Psoas muscle (tissue), 7 donors: ENCODE measurements at regions not wholly inside any gene's neighbourhood (a gene's known extent, or its start where the extent isn't known, plus 50 kb on each side); places are given as distances from the start of the nearest gene placed in this dataset.

Experiments used
- ATAC-seq, 4 donors: fragments of 200-7000 bp; cut with Tn5 transposase; one replicate each; pipeline ENCODE4 v1.9.1; 2020; ENCODE audit warnings: moderate library complexity in 3 of 4, mild to moderate bottlenecking in 2 of 4
- DNase-seq, 2 donors: peaks; one replicate each; pipeline ENCODE4 v3.0.0-alpha.2; 2020
- H3K27ac ChIP-seq: fragments of 200-600 bp; one replicate; pipeline ENCODE4 v1.8.0; 2022
- H3K27me3 ChIP-seq, 3 donors: fragments of 200-600 bp in 1 of 3; one replicate each; pipeline versions ENCODE4 v1.6.1 to v1.8.0; 2013 to 2022; ENCODE audit warnings: low read length in 2 of 3, mild to moderate bottlenecking in 2 of 3, moderate library complexity in 1 of 3; ENCODE audit not compliant: insufficient read depth in 3 of 3
- H3K36me3 ChIP-seq, 2 donors: fragments of 200-600 bp in 1 of 2; one replicate each; pipeline versions ENCODE4 v1.6.1 to v1.8.0; 2013 to 2022; ENCODE audit warnings: low read depth in 1 of 2, mild to moderate bottlenecking in 1 of 2, moderate library complexity in 1 of 2; ENCODE audit not compliant: insufficient read depth in 1 of 2
- H3K4me1 ChIP-seq: fragments of 200-600 bp; one replicate; pipeline ENCODE4 v1.8.0; 2022
- H3K4me3 ChIP-seq: fragments of 200-600 bp; one replicate; pipeline ENCODE4 v1.8.0; 2022; ENCODE audit warnings: mild to moderate bottlenecking
- H3K9me3 ChIP-seq: fragments of 200-600 bp; one replicate; pipeline ENCODE4 v1.8.0; 2022
- CTCF ChIP-seq: fragments of 200-600 bp; IDR thresholded peaks from one replicate; pipeline ENCODE4 v1.8.0; 2022; ENCODE audit warnings: antibody characterized with exemption
- WGBS, 3 donors: extraction: QIAGEN DNeasy Blood & Tissue Kit; methylation state at CpG; one replicate each; pipeline versions ENCODE4 v1.1.6 to v1.1.7; 2013; 5-methylcytosine and 5-hydroxymethylcytosine counted together
- intact Hi-C, 2 donors: fragments of 100-400 bp; cut with DNase I; formaldehyde crosslinking; loops; one replicate each; pipeline versions ENCODE4 v1.11.0 to v1.14.2; 2022
- donor health status: healthy with polysubstance abuse.
- donor health status: DM: no; HTN: no; CAD: no; lungs with moderate emphysema.
- donor health status: Bipolar disorder and iron deficiency.
- donor health status: healthy.
- donor health status: DM: yes; HTN: yes; CAD: no.
- donor health status: DM: no; HTN: no; CAD: no.
- donor health status: DM: yes; HTN: yes; CAD: no.

GRCh38 chr2:8259841-8260178 lies 422.0 kb upstream of the ID2 start:
- Histone ChIP-seq H3K4me1 (no peaks in the 10 kb centered on the region), H3K9me3 (no peaks in the 10 kb centered on the region), H3K4me3 (no peak overlapping the region), H3K27me3 (no peaks in the 10 kb centered on the region), H3K36me3 (no peaks in the 10 kb centered on the region), H3K27ac (no peak overlapping the region)
- intact Hi-C loops: no loop called here
- DNase-seq (no peak), ATAC-seq (no peak)
- no peak for TF ChIP-seq CTCF
- WGBS, 3 donors: 83 to 92% (median 84%) methylated on average over 5 of the region's 5 CpGs

GRCh38 chr2:8260213-8260612 lies 421.6 kb upstream of the ID2 start:
- Histone ChIP-seq H3K27me3 (no peaks in the 10 kb centered on the region), H3K4me1 (no peaks in the 10 kb centered on the region), H3K9me3 (no peaks in the 10 kb centered on the region), H3K36me3 (no peaks in the 10 kb centered on the region), H3K4me3 (no peak overlapping the region), H3K27ac (no peak overlapping the region)
- DNase-seq (no peak), ATAC-seq (no peak)
- TF ChIP-seq CTCF: no peak
- intact Hi-C loops: no loop called here
- WGBS, 3 donors: 85 to 92% (median 86%) methylated on average over 11 of the region's 11 CpGs

GRCh38 chr2:8263901-8264300 lies 418.0 kb upstream of the ID2 start:
- Histone ChIP-seq H3K4me1 (no peaks in the 10 kb centered on the region), H3K4me3 (no peak overlapping the region), H3K9me3 (no peaks in the 10 kb centered on the region), H3K27ac (no peak overlapping the region), H3K36me3 (no peaks in the 10 kb centered on the region), H3K27me3 (no peaks in the 10 kb centered on the region)
- no peak for DNase-seq
- no peak for ATAC-seq
- WGBS, 3 donors: 64 to 70% (median 67%) methylated on average over 4 of the region's 4 CpGs
- TF ChIP-seq CTCF: no peak
- intact Hi-C loops: no loop called here

GRCh38 chr2:8264981-8265380 lies 416.9 kb upstream of the ID2 start:
- intact Hi-C loops: no loop called here
- DNase-seq: no peak
- TF ChIP-seq CTCF: no peak
- 94 to 97% (median 96%) methylated on average over 3 of the region's 3 CpGs for WGBS, 3 donors
- ATAC-seq: no peak
- no peak overlapping the region for H3K27ac ChIP-seq
- no peaks in the 10 kb centered on the region for H3K9me3 ChIP-seq
- H3K36me3 ChIP-seq: no peaks in the 10 kb centered on the region
- no peak overlapping the region for H3K4me3 ChIP-seq
- no peaks in the 10 kb centered on the region for H3K27me3 ChIP-seq
- H3K4me1 ChIP-seq: no peaks in the 10 kb centered on the region

GRCh38 chr2:8265476-8266226 lies 416.2 kb upstream of the ID2 start:
- Histone ChIP-seq H3K4me1 (no peaks in the 10 kb centered on the region), H3K27me3 (no peaks in the 10 kb centered on the region), H3K4me3 (no peak overlapping the region), H3K27ac (no peak overlapping the region), H3K36me3 (no peaks in the 10 kb centered on the region), H3K9me3 (no peaks in the 10 kb centered on the region)
- DNase-seq (no peak), ATAC-seq (no peak)
- no peak for TF ChIP-seq CTCF
- intact Hi-C loops: no loop called here
- 60 to 74% (median 64%) methylated on average over 5 of the region's 5 CpGs for WGBS, 3 donors
